Esophagus squamous epithelium (tissue), 5 donors: ENCODE measurements at regions not wholly inside any gene's neighbourhood (a gene's known extent, or its start where the extent isn't known, plus 50 kb on each side); places are given as distances from the start of the nearest gene placed in this dataset.

Source experiments
- DNase-seq: peaks from one replicate; lab custom pipeline; 2025; lab: John Stamatoyannopoulos, UW
- H3K27ac ChIP-seq, 4 donors: fragments of 200-600 bp; sonication (generic); one replicate each; pipeline ENCODE4 v1.5.1; 2016 to 2019; ENCODE audit warnings: mild to moderate bottlenecking in 1 of 4
- H3K27me3 ChIP-seq, 4 donors: fragments of 200-600 bp; sonication (generic); 1 replicate in 3 of 4; 2 replicates in 1 of 4; pipeline versions ENCODE4 v1.5.1 to v1.6.0; 2017 to 2021; ENCODE audit warnings: antibody characterized with exemption in 1 of 4
- H3K36me3 ChIP-seq, 3 donors: fragments of 200-600 bp; sonication (generic); one replicate each; pipeline ENCODE4 v1.5.1; 2016 to 2019
- H3K4me1 ChIP-seq, 3 donors: fragments of 200-600 bp; sonication (generic); one replicate each; pipeline ENCODE4 v1.5.1; 2017 to 2019
- H3K4me3 ChIP-seq, 4 donors: fragments of 200-600 bp; sonication (generic); 1 replicate in 3 of 4; 2 replicates in 1 of 4; pipeline ENCODE4 v1.5.1; 2016 to 2019; ENCODE audit warnings: mild to moderate bottlenecking in 2 of 4, moderate library complexity in 1 of 4
- H3K9me3 ChIP-seq, 3 donors: fragments of 200-600 bp; sonication (generic); one replicate each; pipeline ENCODE4 v1.5.1; 2016 to 2019
- CTCF ChIP-seq, 6 experiments: fragments of 450-650 bp in 4 of 6; fragments of 200-600 bp in 2 of 6; sonication (generic) in 2 of 6; IDR thresholded peaks; one replicate each; pipeline ENCODE4 v1.5.1; 2016 to 2019; ENCODE audit warnings: antibody characterized with exemption in 6 of 6, mild to moderate bottlenecking in 4 of 6, moderate library complexity in 4 of 6
- POLR2A ChIP-seq, 4 donors: fragments of 450-650 bp; IDR thresholded peaks; one replicate each; pipeline ENCODE4 v1.6.1; 2017; ENCODE audit warnings: antibody characterized with exemption in 4 of 4, mild to moderate bottlenecking in 4 of 4, moderate library complexity in 3 of 4
- WGBS, 2 donors: methylation state at CpG; one replicate each; pipeline ENCODE4 v1.1.5; 2018; 5-methylcytosine and 5-hydroxymethylcytosine counted together
- intact Hi-C: fragments of 100-400 bp; cut with DNase I; formaldehyde crosslinking; loops from one replicate; pipeline ENCODE4 v1.15.0; 2022
- donor health status: DM: yes; HTN: yes; CAD: no.

DNA sequence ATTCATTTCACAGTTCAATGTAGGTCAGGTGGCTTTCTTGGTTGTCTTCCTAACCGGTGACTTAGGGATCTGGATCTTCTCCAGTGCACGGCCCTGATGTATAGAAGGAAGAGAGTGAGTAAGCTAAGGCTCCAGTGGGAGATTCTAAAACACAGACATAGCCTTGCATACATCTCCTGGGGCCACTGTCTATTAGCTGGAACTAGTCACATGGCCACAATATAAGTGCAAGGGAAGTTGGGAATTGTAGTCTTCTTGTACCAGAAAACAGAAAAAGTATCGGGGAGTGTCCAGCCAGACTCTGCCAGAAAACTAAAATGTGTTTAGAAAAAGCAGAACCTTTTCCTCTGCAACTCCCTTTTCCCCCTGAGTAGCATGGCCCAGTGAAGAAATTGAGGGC is 531.6 kb downstream of the VRK1 start:
- no peak for TF ChIP-seq CTCF (IDR thresholded peaks at IDR 0.05)
- no peak for TF ChIP-seq POLR2A (IDR thresholded peaks at IDR 0.05)
- Histone ChIP-seq H3K36me3 (no peaks in the 10 kb centered on the region), H3K4me1 (no peaks in the 10 kb centered on the region), H3K27ac (no peak overlapping the region), H3K27me3 (peaks cover 0 to 6% (median 0%) of the 10 kb centered on the region in 4 donors), H3K4me3 (no peak overlapping the region), H3K9me3 (no peaks in the 10 kb centered on the region)
- intact Hi-C loops = no loop called here
- DNase-seq = no peak
- WGBS, 2 donors = 87 to 89% methylated on average over 2 to 3 of the region's 3 CpGs

GRCh38 chr14:97329701-97330100 is 532.5 kb downstream of the VRK1 start:
- intact Hi-C loops = no loop called here
- no peak overlapping the region for H3K4me3 ChIP-seq

GRCh38 chr14:97331058-97331457 is 533.9 kb downstream of the VRK1 start:
- 71 to 100% methylated on average over 1 to 3 of the region's 3 CpGs for WGBS, 2 donors
- TF ChIP-seq POLR2A (IDR thresholded peaks at IDR 0.05) (no peak), CTCF (IDR thresholded peaks at IDR 0.05) (no peak)
- DNase-seq = no peak
- Histone ChIP-seq H3K27ac (no peak overlapping the region), H3K4me1 (no peaks in the 10 kb centered on the region), H3K4me3 (no peak overlapping the region), H3K36me3 (no peaks in the 10 kb centered on the region), H3K27me3 (peaks cover 0 to 6% (median 0%) of the 10 kb centered on the region in 4 donors), H3K9me3 (no peaks in the 10 kb centered on the region)
- intact Hi-C loops = no loop called here

More at GRCh38 chr14:97329701-97330100, 532.5 kb downstream of the VRK1 start:
- no peaks in the 10 kb centered on the region for H3K4me1 ChIP-seq
- H3K9me3 ChIP-seq = no peaks in the 10 kb centered on the region
- no peaks in the 10 kb centered on the region for H3K36me3 ChIP-seq
- TF ChIP-seq CTCF (IDR thresholded peaks at IDR 0.05) = no peak
- TF ChIP-seq POLR2A (IDR thresholded peaks at IDR 0.05) = no peak
- 88 to 98% methylated on average over 2 of the region's 2 CpGs for WGBS, 2 donors
- H3K27ac ChIP-seq = no peak overlapping the region
- H3K27me3 ChIP-seq = peaks cover 0 to 6% (median 0%) of the 10 kb centered on the region in 4 donors
- DNase-seq = no peak

DNA sequence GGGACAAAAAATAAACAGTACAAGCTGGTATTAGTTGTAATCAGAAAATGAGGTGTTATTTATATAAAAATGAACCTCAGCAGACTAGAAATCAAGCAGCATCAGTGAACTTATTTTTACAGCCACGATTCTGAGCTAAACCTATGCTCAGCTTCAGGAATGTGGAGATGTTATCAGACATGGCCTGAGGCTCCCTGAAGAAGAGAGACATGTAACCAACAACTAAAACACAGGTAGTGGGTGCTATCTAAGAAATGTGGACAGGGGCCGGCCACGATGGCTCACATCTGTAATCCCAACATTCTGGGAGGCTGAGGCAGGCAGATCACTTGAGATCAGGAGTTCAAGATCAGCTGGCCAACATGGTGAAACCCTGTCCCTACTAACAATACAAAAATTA is 534.3 kb downstream of the VRK1 start:
- no peaks in the 10 kb centered on the region for H3K36me3 ChIP-seq
- no peaks in the 10 kb centered on the region for H3K9me3 ChIP-seq
- H3K27me3 ChIP-seq = peaks cover 0 to 6% (median 0%) of the 10 kb centered on the region in 4 donors
- no peak overlapping the region for H3K27ac ChIP-seq
- TF ChIP-seq POLR2A (IDR thresholded peaks at IDR 0.05) (no peak), CTCF (IDR thresholded peaks at IDR 0.05) (no peak)
- H3K4me1 ChIP-seq = no peaks in the 10 kb centered on the region
- WGBS, 2 donors = 60 to 77% methylated on average over 3 of the region's 3 CpGs
- no peak overlapping the region for H3K4me3 ChIP-seq
- DNase-seq = no peak
- intact Hi-C loops = no loop called here

GRCh38 chr14:97336179-97336578 is 539.0 kb downstream of the VRK1 start:
- no peak for DNase-seq
- Histone ChIP-seq H3K36me3 (no peaks in the 10 kb centered on the region), H3K27ac (no peak overlapping the region), H3K4me3 (no peak overlapping the region), H3K27me3 (peaks cover 0 to 5% (median 0%) of the 10 kb centered on the region in 4 donors), H3K9me3 (peaks cover 0 to 13% (median 0%) of the 10 kb centered on the region in 3 donors), H3K4me1 (no peaks in the 10 kb centered on the region)
- intact Hi-C loops = no loop called here
- no peak for TF ChIP-seq POLR2A (IDR thresholded peaks at IDR 0.05)
- TF ChIP-seq CTCF (IDR thresholded peaks at IDR 0.05) = no peak
- 100% methylated on average over 1 of the region's 1 CpG for WGBS, 2 donors
